IMR-90 (cell line): ENCODE measurements at regions not wholly inside any gene's neighbourhood (a gene's known extent, or its start where the extent isn't known, plus 50 kb on each side); places are given as distances from the start of the nearest gene placed in this dataset.

Experiments
- ATAC-seq: fragments of 200-7000 bp; cut with Tn5 transposase; 2 replicates; pipeline ENCODE4 v1.9.1; 2020; ENCODE audit warnings: low read depth, mild to moderate bottlenecking, moderate library complexity
- BruUV-seq: library from RNA; stranded (reverse); fragments of 400-500 nt; replicated peaks from 2 replicates; lab custom pipeline; 2021; lab: Mats Ljungman, UMichigan
- CTCF ChIA-PET: fragments of 300-600 bp; formaldehyde crosslinking; extraction: SDS; loops from one replicate; lab custom pipeline; 2021; ENCODE audit warnings: antibody characterized with exemption; lab: Yijun Ruan, JAX
- POLR2A ChIA-PET: fragments of 300-600 bp; sonication (Branson Sonifier 250); formaldehyde crosslinking; loops from one replicate; lab custom pipeline; 2022; ENCODE audit warnings: antibody characterized with exemption; ENCODE audit not compliant: unreplicated experiment; lab: Charles Lee
- DNase-seq: peaks from one replicate; pipeline ENCODE4 v3.0.0; 2013
- H2AFZ ChIP-seq: replicated peaks from 2 replicates; pipeline ENCODE3; 2013; ENCODE audit warnings: low read length, mild to moderate bottlenecking; ENCODE audit not compliant: poor library complexity
- H2AK5ac ChIP-seq: 2 replicates; pipeline ENCODE4 v1.6.1; 2013; ENCODE audit warnings: low read depth, low read length, inconsistent platforms
- H2AK9ac ChIP-seq: replicated peaks from 2 replicates; pipeline ENCODE3; 2013; ENCODE audit warnings: mild to moderate bottlenecking, low read depth, low read length, moderate library complexity; ENCODE audit not compliant: poor library complexity
- H2BK120ac ChIP-seq: 2 replicates; pipeline ENCODE4 v1.6.1; 2013; ENCODE audit warnings: low read depth, low read length, inconsistent platforms
- H2BK15ac ChIP-seq: 3 replicates; pipeline ENCODE4 v1.6.1; 2013; ENCODE audit warnings: low read depth, low read length, inconsistent platforms
- H2BK20ac ChIP-seq: 2 replicates; pipeline ENCODE4 v1.6.1; 2013; ENCODE audit warnings: low read depth, mild to moderate bottlenecking, inconsistent platforms, low read length, moderate library complexity
- H2BK5ac ChIP-seq: 2 replicates; pipeline ENCODE4 v1.6.1; 2013; ENCODE audit warnings: mild to moderate bottlenecking, low read depth, low read length, inconsistent platforms; ENCODE audit not compliant: poor library complexity, severe bottlenecking
- H3K14ac ChIP-seq: replicated peaks from 2 replicates; pipeline ENCODE4 v1.6.1; 2013; ENCODE audit warnings: low read depth, low read length, inconsistent platforms
- H3K18ac ChIP-seq: 2 replicates; pipeline ENCODE4 v1.6.1; 2013; ENCODE audit warnings: low read depth, low read length, control low read depth
- H3K23ac ChIP-seq: 2 replicates; pipeline ENCODE4 v1.6.1; 2013; ENCODE audit warnings: low read depth, low read length, inconsistent platforms
- H3K27ac ChIP-seq: 2 replicates; pipeline ENCODE4 v1.5.1; 2013; ENCODE audit warnings: mild to moderate bottlenecking, control low read depth, low read length; ENCODE audit not compliant: insufficient read depth
- H3K27me3 ChIP-seq: 2 replicates; pipeline ENCODE4 v1.6.1; 2013; ENCODE audit warnings: low read length; ENCODE audit not compliant: control insufficient read depth, insufficient read depth
- H3K36me3 ChIP-seq: 2 replicates; pipeline ENCODE4 v1.6.1; 2013; ENCODE audit warnings: low read length, mixed read lengths; ENCODE audit not compliant: control insufficient read depth, insufficient read depth
- H3K4ac ChIP-seq: 2 replicates; pipeline ENCODE4 v1.6.1; 2013; ENCODE audit warnings: low read depth, low read length, inconsistent platforms
- H3K4me1 ChIP-seq: 2 replicates; pipeline ENCODE4 v1.6.1; 2013; ENCODE audit warnings: low read length, mixed read lengths; ENCODE audit not compliant: control insufficient read depth, insufficient read depth
- H3K4me2 ChIP-seq: 2 replicates; pipeline ENCODE4 v1.6.1; 2013; ENCODE audit warnings: low read depth, mild to moderate bottlenecking, control low read depth, low read length, moderate library complexity
- H3K4me3 ChIP-seq: 2 replicates; pipeline ENCODE4 v1.5.1; 2013; ENCODE audit warnings: low read depth, mild to moderate bottlenecking, control low read depth, low read length, moderate library complexity; ENCODE audit not compliant: insufficient read depth
- H3K56ac ChIP-seq: 2 replicates; pipeline ENCODE4 v1.6.1; 2013; ENCODE audit warnings: low read length, inconsistent platforms; ENCODE audit not compliant: insufficient read depth; ENCODE audit errors: extremely low read depth
- H3K79me1 ChIP-seq, 2 experiments: 2 replicates each; pipeline ENCODE4 v1.6.1; 2013; ENCODE audit warnings: low read length in 2 of 2, inconsistent platforms in 1 of 2, low read depth in 1 of 2
- H3K9ac ChIP-seq: 2 replicates; pipeline ENCODE4 v1.6.1; 2013; ENCODE audit warnings: low read depth, low read length, control low read depth
- H3K9me1 ChIP-seq: 2 replicates; pipeline ENCODE4 v1.6.1; 2013; ENCODE audit warnings: low read length, inconsistent platforms; ENCODE audit not compliant: insufficient read depth
- H3K9me3 ChIP-seq: 2 replicates; pipeline ENCODE4 v1.6.1; 2013; ENCODE audit warnings: low read length; ENCODE audit not compliant: control insufficient read depth, insufficient read depth
- H4K20me1 ChIP-seq: 2 replicates; pipeline ENCODE4 v1.6.1; 2013; ENCODE audit warnings: low read length, inconsistent platforms; ENCODE audit not compliant: insufficient read depth
- H4K5ac ChIP-seq: 2 replicates; pipeline ENCODE4 v1.6.1; 2013; ENCODE audit warnings: mild to moderate bottlenecking, low read depth, low read length, control low read depth
- H4K8ac ChIP-seq, 2 experiments: 2 replicates each; pipeline ENCODE4 v1.6.1; 2013; ENCODE audit warnings: low read depth in 2 of 2, low read length in 2 of 2, control low read depth in 1 of 2, inconsistent platforms in 1 of 2
- H4K91ac ChIP-seq: 2 replicates; pipeline ENCODE4 v1.6.1; 2013; ENCODE audit warnings: low read depth, low read length, inconsistent platforms; ENCODE audit not compliant: insufficient read depth
- POLR2A ChIP-seq: IDR thresholded peaks from 2 replicates; pipeline ENCODE4 v1.6.1; 2012; ENCODE audit warnings: mild to moderate bottlenecking, low read depth, low read length
- RAD21 ChIP-seq: IDR thresholded peaks from 2 replicates; pipeline ENCODE4 v1.6.1; 2012; ENCODE audit warnings: low read length, improper control_type of control experiment
- WGBS, 2 experiments: methylation state at CpG; one replicate each; pipeline versions ENCODE4 v1.1.5 to v1.1.7; 2013; ENCODE audit warnings: missing lambda C conversion rate in 2 of 2; ENCODE audit not compliant: insufficient read length in 1 of 2; ENCODE audit errors: extremely low coverage in 2 of 2; 5-methylcytosine and 5-hydroxymethylcytosine counted together
- dilution Hi-C: fragments of 300-500 bp; cut with HindIII; formaldehyde crosslinking; loops from one replicate; pipeline ENCODE4 v1.14.3; 2018; ENCODE audit warnings: low sequenced_read_pairs; ENCODE audit not compliant: unreplicated experiment
- in situ Hi-C: fragments of 300-500 bp; cut with MboI; formaldehyde crosslinking; loops from 3 replicates; pipeline ENCODE4 v1.14.3; 2019; ENCODE audit warnings: low sequenced_read_pairs, inconsistent platforms, mixed read lengths
- intact Hi-C: fragments of 100-400 bp; cut with micrococcal nuclease; formaldehyde crosslinking; loops from 2 replicates; pipeline ENCODE4 v1.10.0; 2022
- TF ChIP-seq, protein P1 (sequence below): fragments of 150-350 bp; IDR thresholded peaks from 2 replicates; pipeline ENCODE4 v1.6.1; 2017; ENCODE audit warnings: mild to moderate bottlenecking, antibody characterized with exemption, low read length, low read depth

DNA sequence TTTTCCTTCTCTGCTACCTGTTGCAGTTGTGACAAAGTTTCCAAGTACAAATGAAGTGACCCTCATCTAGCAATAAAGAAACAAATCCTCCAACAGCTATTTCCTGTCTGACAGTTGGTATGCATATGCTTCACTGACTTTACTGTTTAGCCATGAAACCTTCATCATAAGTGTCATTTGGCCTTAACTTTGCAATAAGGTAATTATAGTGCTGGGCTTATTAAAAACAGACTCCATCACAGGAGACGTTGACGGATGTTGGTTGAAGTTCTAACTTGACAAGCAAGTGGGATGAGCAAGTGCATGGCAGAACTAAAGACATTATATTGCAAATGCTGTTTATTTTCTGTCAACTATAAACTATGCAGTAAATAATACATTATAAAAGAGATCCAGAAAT is 425.2 kb downstream of the RPS29 start:
- no peaks in the 10 kb centered on the region for H4K20me1 ChIP-seq
- no peak overlapping the region for H2AFZ ChIP-seq
- H3K14ac ChIP-seq, result no peak overlapping the region
- no peak overlapping the region for H3K4me3 ChIP-seq
- H2AK9ac ChIP-seq, result no peak overlapping the region
- H2BK120ac ChIP-seq, result no peak overlapping the region
- intact Hi-C loops (no loop called here), in situ Hi-C loops (no loop called here), dilution Hi-C loops (no loop called here)
- no peaks in the 10 kb centered on the region for H3K9me1 ChIP-seq
- H2BK5ac ChIP-seq, result no peak overlapping the region
- CTCF ChIA-PET, result interaction anchor here (0.5 kb wide), 1 partner anchor 124 kb away, joined by 3 read pairs; no protein-coding TSS in a partner anchor
- no peak overlapping the region for H3K9ac ChIP-seq
- H3K79me1 ChIP-seq, result no peaks in the 10 kb centered on the region
- no peak for DNase-seq
- H3K4ac ChIP-seq, result no peak overlapping the region
- peaks cover 3% of the 10 kb centered on the region; the same call in 1 of the 2 replicates for H3K9me3 ChIP-seq
- TF ChIP-seq, protein P1, sequence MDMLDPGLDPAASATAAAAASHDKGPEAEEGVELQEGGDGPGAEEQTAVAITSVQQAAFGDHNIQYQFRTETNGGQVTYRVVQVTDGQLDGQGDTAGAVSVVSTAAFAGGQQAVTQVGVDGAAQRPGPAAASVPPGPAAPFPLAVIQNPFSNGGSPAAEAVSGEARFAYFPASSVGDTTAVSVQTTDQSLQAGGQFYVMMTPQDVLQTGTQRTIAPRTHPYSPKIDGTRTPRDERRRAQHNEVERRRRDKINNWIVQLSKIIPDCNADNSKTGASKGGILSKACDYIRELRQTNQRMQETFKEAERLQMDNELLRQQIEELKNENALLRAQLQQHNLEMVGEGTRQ, result no peak
- TF ChIP-seq RAD21 (no peak), POLR2A (no peak)
- no peaks in the 10 kb centered on the region for H3K4me1 ChIP-seq
- H3K4me2 ChIP-seq, result no peak overlapping the region
- H3K27ac ChIP-seq, result no peak overlapping the region
- no peaks in the 10 kb centered on the region for H3K27me3 ChIP-seq
- no peak for ATAC-seq
- no peak overlapping the region for H2BK15ac ChIP-seq
- H3K18ac ChIP-seq, result no peak overlapping the region
- H2AK5ac ChIP-seq, result no peak overlapping the region
- no peak overlapping the region for H4K91ac ChIP-seq
- WGBS, 2 experiments, result no CpG with 5 or more reads among the region's 2 CpGs
- BruUV-seq, result no TSS peak
- no peak overlapping the region for H4K5ac ChIP-seq
- no peak overlapping the region for H3K23ac ChIP-seq
- H3K56ac ChIP-seq, result no peak overlapping the region
- POLR2A ChIA-PET, result no interaction called here
- H4K8ac ChIP-seq, result no peak overlapping the region
- no peaks in the 10 kb centered on the region for H3K36me3 ChIP-seq
- no peak overlapping the region for H2BK20ac ChIP-seq
